ENCODE measurements at regions not wholly inside any gene's neighbourhood (a gene's known extent, or its start where the extent isn't known, plus 50 kb on each side); places are given as distances from the start of the nearest gene placed in this dataset.

DNA sequence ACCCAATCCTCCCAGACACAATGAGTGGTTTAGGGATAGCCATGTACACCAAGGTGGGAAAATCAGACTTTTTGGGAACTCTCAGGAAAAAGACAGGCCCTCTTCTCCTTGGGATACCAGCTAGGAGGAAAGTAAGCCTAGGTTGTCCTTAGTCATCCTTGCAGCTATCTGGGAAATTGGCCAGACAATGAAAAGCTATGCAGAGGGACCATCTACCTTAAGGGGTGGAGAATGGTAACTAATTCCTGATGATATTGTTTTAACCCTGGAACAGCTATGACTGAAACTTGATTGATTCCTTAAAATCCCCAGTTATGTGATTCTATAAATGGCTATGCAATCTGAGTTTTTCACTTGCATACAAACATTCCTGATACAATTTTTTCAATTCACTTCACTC, 88.9 kb upstream of the BNC2 start:
- no peak for DNase-seq (ENCODE audit: low read depth)

DNA sequence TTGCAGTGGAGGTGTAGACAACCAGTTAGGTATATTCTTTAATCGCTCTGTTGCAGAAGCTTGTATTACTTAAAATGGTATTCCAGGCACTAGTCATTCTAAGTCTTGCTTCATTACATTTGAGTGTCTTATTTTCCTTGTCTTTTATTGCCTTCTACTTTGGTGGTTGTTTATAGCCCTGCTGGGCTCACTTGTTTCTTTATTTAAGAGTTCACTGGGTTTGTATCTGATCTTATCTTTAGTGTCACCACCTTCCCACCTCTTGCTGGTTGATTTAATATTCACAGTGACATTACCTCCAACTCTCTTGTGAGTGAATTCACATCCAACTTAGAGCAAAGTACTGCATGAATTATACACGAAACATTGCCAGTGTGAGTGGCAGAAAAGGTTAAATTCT, 83.6 kb upstream of the BNC2 start:
- DNase-seq (ENCODE audit: low read depth): no peak

DNA sequence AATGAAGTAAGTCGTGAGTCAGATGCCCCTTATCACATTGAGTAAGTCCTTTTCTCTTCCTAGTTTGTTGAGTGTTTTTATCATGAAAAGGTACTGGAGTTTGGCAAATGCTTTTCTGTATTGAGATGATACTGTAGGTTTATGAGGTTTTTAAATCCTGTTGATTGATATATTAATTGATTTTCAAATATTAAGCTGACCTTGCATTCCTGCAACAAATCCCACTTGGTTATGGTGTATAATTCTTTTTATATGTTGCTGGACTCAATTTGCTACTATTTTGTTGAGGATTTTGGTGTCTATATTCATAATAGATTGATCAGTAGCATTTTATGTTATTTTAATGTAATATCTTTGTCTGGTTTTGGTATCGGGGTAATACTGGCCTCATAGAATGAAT, 81.0 kb upstream of the BNC2 start:
- DNase-seq (ENCODE audit: low read depth): no peak

DNA sequence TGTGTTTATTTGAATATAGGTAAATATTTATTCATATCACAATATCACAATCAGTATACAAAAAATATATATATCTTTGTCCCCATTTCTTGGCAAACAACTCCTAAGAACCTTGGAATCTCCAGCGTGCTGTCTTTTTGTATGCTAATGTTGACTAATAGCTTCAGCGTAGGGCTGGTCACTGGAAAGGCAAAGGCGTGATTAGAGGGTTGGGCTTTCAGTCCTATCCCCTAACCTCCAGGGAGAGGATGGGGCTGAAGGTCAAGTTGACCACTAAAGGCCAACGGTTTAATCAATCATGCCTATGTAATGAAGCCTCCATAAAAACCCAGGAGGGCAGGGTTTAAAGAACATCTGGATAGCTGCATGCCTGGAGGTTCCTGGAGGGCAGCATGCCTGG, 79.6 kb upstream of the BNC2 start:
- DNase-seq (ENCODE audit: low read depth): no peak

DNA sequence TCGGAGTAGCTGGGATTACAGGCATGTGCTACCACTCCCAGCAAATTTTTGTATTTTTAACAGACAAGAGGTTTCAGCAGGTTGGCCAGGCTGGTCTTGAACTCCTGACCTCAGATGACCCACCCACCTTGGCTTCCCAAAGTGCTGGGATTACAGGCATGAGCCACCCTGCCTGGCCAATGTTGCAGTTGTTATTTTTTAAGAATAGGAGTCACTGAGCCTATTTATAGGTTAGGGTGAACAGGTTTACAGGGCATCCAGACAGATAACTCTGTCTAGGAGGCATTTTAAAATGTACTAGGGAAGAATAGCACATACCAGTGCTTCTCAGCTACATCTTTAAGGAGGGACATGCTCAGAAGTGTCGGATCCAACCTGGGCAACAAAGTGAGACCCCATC, 60.1 kb upstream of the BNC2 start:
- DNase-seq (ENCODE audit: low read depth): no peak

DNA sequence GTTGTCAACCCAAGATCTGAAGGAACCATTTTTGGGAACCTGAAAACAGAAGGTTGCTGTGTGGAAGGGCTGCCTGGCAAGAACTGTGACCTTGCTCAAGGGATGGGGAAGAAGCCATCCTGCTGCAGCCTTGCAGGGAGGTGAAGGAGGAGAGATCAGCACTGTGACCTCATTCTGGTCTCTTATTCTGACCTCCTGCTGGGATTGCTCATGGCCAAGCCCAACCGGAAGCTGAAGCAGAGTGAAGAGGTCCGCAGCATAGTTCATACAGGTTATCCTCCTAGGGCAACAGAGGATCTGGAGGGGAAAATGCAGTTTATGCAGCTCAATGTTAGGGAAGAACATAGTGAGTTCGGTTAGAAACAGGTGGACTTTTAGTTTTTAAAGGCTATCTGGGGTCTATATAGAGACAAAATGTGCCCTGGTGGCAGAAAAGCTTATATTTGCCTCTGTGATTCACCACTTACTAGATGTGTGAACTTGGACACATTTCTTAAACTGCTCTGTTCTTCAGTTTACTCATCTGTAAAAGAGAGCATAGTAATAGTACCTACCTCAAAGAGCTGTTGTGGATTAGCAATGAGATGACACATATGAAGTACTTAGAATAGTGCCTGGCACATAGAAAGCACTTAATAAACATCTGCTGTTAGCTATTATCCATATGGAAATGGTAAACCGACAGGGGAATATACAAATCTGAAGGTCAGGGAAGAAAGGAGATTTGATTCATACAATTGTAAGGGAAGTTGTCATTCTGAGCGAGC, 57.9 kb upstream of the BNC2 start:
- no peak for DNase-seq (ENCODE audit: low read depth)

DNA sequence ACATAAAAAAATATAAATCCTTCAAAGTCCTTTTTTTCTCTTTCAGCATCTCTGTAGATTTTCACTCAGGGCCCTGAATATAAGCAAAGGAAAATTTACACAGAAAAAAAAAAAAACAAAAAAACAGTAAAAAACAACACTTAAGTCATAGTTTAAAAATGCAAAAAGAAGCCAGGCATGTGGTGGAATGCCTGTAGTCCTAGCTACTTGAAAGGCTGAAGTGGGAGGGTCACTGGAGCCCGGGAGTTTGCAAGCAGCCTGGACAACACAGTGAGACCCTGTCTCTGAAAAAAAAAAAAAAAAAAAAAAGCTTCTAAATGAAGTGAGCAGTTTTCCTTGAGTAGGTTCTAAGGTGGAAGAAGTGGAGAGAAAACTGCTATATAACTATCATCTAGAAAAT, 55.0 kb upstream of the BNC2 start:
- no peak for DNase-seq (ENCODE audit: low read depth)

DNA sequence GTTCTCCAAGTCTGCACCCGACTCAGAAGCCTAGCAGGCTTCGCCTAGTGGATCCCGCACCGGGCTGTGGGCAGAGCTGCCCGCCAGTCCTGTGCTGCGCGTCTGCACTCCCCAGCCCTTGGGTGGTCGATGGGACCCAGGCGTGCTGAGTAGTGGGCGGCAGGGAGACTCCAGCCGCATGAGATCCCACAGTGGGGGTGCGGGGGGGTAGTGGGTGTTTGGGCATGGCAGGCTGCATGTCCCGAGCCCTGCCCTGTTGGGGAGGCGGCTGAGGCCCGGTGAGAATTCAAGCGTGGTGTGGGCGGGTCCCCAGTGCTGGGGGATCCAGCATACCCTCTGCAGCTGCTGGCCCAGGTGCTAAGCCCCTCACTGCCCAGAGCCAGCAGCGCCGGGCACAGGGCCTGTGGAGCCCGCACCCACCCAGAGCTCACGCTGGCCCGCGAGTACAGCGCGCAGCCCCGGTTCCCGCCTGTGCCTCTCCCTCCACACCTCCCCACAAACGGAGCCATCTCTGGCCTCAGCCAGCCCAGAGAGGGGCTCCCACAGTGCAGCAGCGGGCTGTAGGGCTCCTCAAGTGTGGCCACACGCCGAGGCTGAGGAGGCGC, 53.9 kb upstream of the BNC2 start:
- DNase-seq (ENCODE audit: low read depth): no peak

DNA sequence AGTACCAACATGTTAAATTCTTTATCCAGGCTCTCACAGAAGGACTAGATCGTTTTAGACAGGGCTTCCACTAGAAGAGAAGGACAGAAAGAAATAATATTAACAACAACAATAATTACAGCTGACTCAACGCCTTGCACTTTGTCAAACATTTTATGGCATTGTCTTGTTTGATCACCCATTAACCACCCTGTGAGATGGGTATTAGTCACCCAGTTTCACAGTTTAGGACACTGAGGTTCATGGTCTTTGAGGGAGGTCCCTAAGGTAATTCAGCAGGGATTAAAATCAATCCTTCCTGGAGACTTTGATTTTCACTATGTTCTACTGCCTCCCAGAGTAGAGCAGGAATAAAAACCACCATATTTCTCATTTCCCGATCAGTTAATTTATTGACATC, 51.4 kb upstream of the BNC2 start:
- no peak for DNase-seq (ENCODE audit: low read depth)

All from myocyte (in vitro differentiated cells).